Gastrocnemius medialis (tissue), 4 donors: ENCODE measurements at regions not wholly inside any gene's neighbourhood (a gene's known extent, or its start where the extent isn't known, plus 50 kb on each side); places are given as distances from the start of the nearest gene placed in this dataset.
"Not testable (repeated sequence)": the region's sequence is repeated elsewhere in the genome, so short reads cannot be mapped to it uniquely, and the experiment has no call there.

ENCODE experiments used
- ATAC-seq, 2 donors: fragments of 150-250 bp; one replicate each; pipeline ENCODE4 v1.9.1; 2016
- DNase-seq, 2 donors: peaks; one replicate each; pipeline ENCODE4 v3.0.0-alpha.2; 2019
- H3K27ac ChIP-seq, 4 donors: fragments of 200-600 bp; sonication (generic); 1 replicate in 1 of 4; 2 replicates in 3 of 4; pipeline ENCODE4 v1.5.1; 2016 to 2018; ENCODE audit warnings: mild to moderate bottlenecking in 2 of 4, moderate library complexity in 1 of 4
- H3K27me3 ChIP-seq, 3 donors: fragments of 200-600 bp; sonication (generic) in 2 of 3; 1 replicate in 1 of 3; 2 replicates in 2 of 3; pipeline versions ENCODE4 v1.5.1 to v1.6.0; 2016 to 2019; ENCODE audit warnings: mild to moderate bottlenecking in 1 of 3, moderate library complexity in 1 of 3
- H3K36me3 ChIP-seq, 2 donors: fragments of 200-600 bp; sonication (generic) in 1 of 2; one replicate each; pipeline ENCODE4 v1.5.1; 2017 to 2018
- H3K4me1 ChIP-seq, 2 donors: fragments of 200-600 bp; sonication (generic) in 1 of 2; one replicate each; pipeline ENCODE4 v1.5.1; 2016 to 2017; ENCODE audit warnings: mild to moderate bottlenecking in 2 of 2
- H3K4me3 ChIP-seq, 4 donors: fragments of 200-600 bp; sonication (generic) in 3 of 4; 1 replicate in 1 of 4; 2 replicates in 3 of 4; pipeline ENCODE4 v1.5.1; 2016 to 2019; ENCODE audit warnings: mild to moderate bottlenecking in 2 of 4
- H3K9me3 ChIP-seq, 3 donors: fragments of 200-600 bp; sonication (generic) in 2 of 3; 1 replicate in 1 of 3; 2 replicates in 2 of 3; pipeline ENCODE4 v1.5.1; 2016 to 2019
- POLR2A ChIP-seq, 2 donors: fragments of 450-650 bp; IDR thresholded peaks; one replicate each; pipeline ENCODE4 v1.6.1; 2017; ENCODE audit warnings: antibody characterized with exemption in 2 of 2, mild to moderate bottlenecking in 2 of 2, moderate library complexity in 2 of 2
- in situ Hi-C, 4 donors: fragments of 200-750 bp; cut with MboI; loops; one replicate each; pipeline versions ENCODE4 v1.15.0 to v1.8.0; 2017; ENCODE audit warnings: low sequenced_read_pairs in 4 of 4
- intact Hi-C: fragments of 100-400 bp; cut with DNase I; formaldehyde crosslinking; loops from one replicate; pipeline ENCODE4 v1.15.1; 2023; ENCODE audit warnings: low total_unique reads
- TF ChIP-seq, protein P1 (sequence below), 5 experiments: fragments of 450-650 bp in 3 of 5; fragments of 200-600 bp in 2 of 5; sonication (generic) in 2 of 5; IDR thresholded peaks in 4 of 5; conservative IDR thresholded peaks in 1 of 5; 1 replicate in 4 of 5; 2 replicates in 1 of 5; pipeline ENCODE4 v1.5.1; 2016 to 2019; ENCODE audit warnings: antibody characterized with exemption in 5 of 5, mild to moderate bottlenecking in 3 of 5, moderate library complexity in 3 of 5

DNA sequence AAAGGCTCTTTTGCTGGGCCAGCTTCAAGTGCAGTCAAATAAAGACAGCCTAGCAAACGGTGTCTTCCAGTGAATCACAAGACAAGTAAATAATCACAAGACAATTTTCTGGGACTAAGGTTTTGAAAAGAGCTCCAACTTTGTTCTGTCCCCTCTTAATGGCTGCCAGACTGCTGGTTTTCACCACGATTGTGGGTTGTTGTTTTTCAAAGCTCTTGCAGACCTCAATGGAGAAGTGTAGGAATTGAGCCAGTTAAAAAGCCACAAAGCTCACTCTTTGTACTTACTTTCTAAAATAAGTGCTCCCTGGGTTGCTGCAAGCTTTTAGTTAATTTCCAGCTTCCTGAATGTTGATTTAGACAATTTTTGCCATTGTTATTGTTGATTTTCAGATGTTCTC lies 405.8 kb upstream of the HTR2C start:
- intact Hi-C loops (no loop called here), in situ Hi-C loops (no loop called here)
- Histone ChIP-seq H3K27me3 (peaks cover 0 to 4% (median 0%) of the 10 kb centered on the region in 3 donors), H3K9me3 (no peaks in the 10 kb centered on the region), H3K4me1 (no peaks in the 10 kb centered on the region), H3K36me3 (no peaks in the 10 kb centered on the region), H3K27ac (no peak overlapping the region), H3K4me3 (no peak overlapping the region)
- DNase-seq (no peak), ATAC-seq (no peak)
- TF ChIP-seq, protein P1, sequence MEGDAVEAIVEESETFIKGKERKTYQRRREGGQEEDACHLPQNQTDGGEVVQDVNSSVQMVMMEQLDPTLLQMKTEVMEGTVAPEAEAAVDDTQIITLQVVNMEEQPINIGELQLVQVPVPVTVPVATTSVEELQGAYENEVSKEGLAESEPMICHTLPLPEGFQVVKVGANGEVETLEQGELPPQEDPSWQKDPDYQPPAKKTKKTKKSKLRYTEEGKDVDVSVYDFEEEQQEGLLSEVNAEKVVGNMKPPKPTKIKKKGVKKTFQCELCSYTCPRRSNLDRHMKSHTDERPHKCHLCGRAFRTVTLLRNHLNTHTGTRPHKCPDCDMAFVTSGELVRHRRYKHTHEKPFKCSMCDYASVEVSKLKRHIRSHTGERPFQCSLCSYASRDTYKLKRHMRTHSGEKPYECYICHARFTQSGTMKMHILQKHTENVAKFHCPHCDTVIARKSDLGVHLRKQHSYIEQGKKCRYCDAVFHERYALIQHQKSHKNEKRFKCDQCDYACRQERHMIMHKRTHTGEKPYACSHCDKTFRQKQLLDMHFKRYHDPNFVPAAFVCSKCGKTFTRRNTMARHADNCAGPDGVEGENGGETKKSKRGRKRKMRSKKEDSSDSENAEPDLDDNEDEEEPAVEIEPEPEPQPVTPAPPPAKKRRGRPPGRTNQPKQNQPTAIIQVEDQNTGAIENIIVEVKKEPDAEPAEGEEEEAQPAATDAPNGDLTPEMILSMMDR (IDR thresholded peaks at IDR 0.05 in 4 of 5, conservative IDR thresholded peaks at IDR 0.05 in 1 of 5), result no peak
- TF ChIP-seq POLR2A (IDR thresholded peaks at IDR 0.05), result no peak

DNA sequence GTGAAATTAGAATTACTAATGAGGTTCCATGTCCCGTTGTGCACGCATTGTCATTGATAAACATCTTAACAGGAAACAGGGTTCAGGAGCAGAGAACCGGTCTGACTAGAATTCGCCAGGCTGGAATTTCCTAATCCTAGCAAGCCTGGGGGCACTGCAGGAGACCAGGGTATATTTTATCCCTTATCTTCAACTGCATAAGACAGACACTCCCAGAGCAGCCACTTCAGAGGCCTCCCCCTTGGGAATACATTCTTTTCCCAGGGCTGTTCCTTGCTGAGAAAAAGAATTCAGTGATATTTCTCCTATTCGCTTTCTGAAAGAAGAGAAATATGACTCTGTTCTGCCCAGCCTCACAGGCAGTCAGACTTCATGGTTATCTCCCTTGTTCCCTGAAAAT lies 416.6 kb upstream of the HTR2C start:
- H3K27ac ChIP-seq, intact Hi-C loops, H3K4me1 ChIP-seq, ATAC-seq, H3K36me3 ChIP-seq, H3K27me3 ChIP-seq, H3K4me3 ChIP-seq, in situ Hi-C loops, DNase-seq, H3K9me3 ChIP-seq: not testable (repeated sequence)

- Histone ChIP-seq H3K4me3 (no peak overlapping the region), H3K4me1 (no peaks in the 10 kb centered on the region), H3K36me3 (no peaks in the 10 kb centered on the region), H3K9me3 (no peaks in the 10 kb centered on the region), H3K27ac (no peak overlapping the region), H3K27me3 (peaks cover 0 to 4% (median 0%) of the 10 kb centered on the region in 3 donors)
- DNase-seq (no peak), ATAC-seq (no peak)
- TF ChIP-seq, protein P1 (IDR thresholded peaks at IDR 0.05 in 4 of 5, conservative IDR thresholded peaks at IDR 0.05 in 1 of 5), result no peak
- TF ChIP-seq POLR2A (IDR thresholded peaks at IDR 0.05), result no peak
- in situ Hi-C loops, result no loop called here
- intact Hi-C loops, result no loop called here
These were observed 417.3 kb upstream of the HTR2C start for GRCh38 chrX:114166601-114167000.

GRCh38 chrX:114165537-114165936 lies 418.3 kb upstream of the HTR2C start:
- ATAC-seq, result no peak
- Histone ChIP-seq H3K27ac (no peak overlapping the region), H3K9me3 (no peaks in the 10 kb centered on the region), H3K36me3 (no peaks in the 10 kb centered on the region), H3K27me3 (peaks cover 0 to 4% (median 0%) of the 10 kb centered on the region in 3 donors), H3K4me3 (no peak overlapping the region), H3K4me1 (no peaks in the 10 kb centered on the region)
- in situ Hi-C loops (no loop called here), intact Hi-C loops (no loop called here)
- TF ChIP-seq, protein P1 (IDR thresholded peaks at IDR 0.05 in 4 of 5, conservative IDR thresholded peaks at IDR 0.05 in 1 of 5), result no peak
- no peak for TF ChIP-seq POLR2A (IDR thresholded peaks at IDR 0.05)
- DNase-seq, result no peak

DNA sequence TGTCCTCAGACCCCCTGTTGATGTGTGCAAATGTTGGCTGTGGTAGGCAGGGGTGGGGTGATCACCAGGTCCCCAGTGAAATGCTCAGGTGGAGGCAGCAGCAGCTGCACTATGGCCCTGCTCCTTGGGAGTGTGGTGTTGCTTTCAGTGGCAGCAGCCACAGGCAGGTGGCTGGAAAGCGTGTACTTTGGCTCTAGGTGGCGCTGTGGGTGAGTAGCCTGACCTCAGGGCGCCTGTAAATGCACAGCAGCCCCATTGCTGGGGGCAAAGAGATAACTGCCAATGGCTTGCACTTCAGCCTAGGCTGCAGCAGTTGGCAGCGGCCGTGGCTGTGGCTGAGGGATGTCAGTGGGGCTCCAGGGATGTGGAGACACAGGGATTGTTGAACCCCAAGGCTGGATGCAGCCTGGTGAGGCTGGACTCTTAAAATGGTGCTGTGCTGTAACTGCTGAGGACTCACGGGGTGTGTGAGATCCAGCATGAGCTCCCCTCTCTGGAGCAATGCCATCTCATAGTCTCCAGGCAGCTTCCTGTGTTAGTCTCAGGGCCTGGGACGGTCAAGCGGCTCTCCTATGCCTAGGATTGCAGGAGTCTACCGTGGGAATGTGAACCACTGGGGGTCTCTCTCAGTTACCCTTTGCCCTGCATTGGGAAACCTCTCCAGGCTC lies 421.7 kb upstream of the HTR2C start:
- DNase-seq (no peak), ATAC-seq (no peak)
- Histone ChIP-seq H3K4me3 (no peak overlapping the region), H3K27me3 (no peaks in the 10 kb centered on the region), H3K27ac (no peak overlapping the region), H3K36me3 (no peaks in the 10 kb centered on the region), H3K4me1 (no peaks in the 10 kb centered on the region), H3K9me3 (no peaks in the 10 kb centered on the region)
- TF ChIP-seq POLR2A (IDR thresholded peaks at IDR 0.05), result no peak
- TF ChIP-seq, protein P1 (IDR thresholded peaks at IDR 0.05 in 4 of 5, conservative IDR thresholded peaks at IDR 0.05 in 1 of 5), result no peak
- intact Hi-C loops, result no loop called here
- in situ Hi-C loops, result no loop called here
